GM10266 (cell line): ENCODE measurements at regions not wholly inside any gene's neighbourhood (a gene's known extent, or its start where the extent isn't known, plus 50 kb on each side); places are given as distances from the start of the nearest gene placed in this dataset.

ENCODE experiments used
- DNase-seq: peaks from one replicate; pipeline ENCODE4 v3.0.0; 2012; ENCODE audit errors: extremely low spot score
- TF ChIP-seq, protein P1 (sequence below): IDR thresholded peaks from 2 replicates; pipeline ENCODE4 v1.5.1; 2012; ENCODE audit warnings: mild to moderate bottlenecking, low read depth; ENCODE audit not compliant: control insufficient read depth, insufficient read depth; ENCODE audit errors: missing control alignments

DNA sequence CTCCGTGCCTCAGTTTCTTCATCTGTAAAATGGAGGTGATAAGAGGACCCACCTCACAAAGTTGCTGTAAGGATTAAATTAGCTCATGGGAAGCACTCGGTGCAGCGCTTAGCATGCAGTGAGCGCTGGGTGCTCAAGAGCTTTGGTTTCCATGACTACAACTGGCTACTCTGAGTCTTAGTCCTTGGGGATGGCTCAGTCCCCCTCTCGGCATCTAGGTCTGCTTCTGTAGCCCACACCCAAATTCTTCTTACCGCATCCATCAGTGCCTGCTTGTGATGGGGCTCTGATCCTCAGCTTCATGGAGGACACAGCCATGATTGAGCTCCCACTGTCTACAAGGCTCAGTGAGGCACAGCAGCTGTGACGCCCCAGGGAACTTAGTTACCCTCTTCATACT lies 159.0 kb downstream of the ACTL8 start:
- no peak for DNase-seq
- TF ChIP-seq, protein P1, sequence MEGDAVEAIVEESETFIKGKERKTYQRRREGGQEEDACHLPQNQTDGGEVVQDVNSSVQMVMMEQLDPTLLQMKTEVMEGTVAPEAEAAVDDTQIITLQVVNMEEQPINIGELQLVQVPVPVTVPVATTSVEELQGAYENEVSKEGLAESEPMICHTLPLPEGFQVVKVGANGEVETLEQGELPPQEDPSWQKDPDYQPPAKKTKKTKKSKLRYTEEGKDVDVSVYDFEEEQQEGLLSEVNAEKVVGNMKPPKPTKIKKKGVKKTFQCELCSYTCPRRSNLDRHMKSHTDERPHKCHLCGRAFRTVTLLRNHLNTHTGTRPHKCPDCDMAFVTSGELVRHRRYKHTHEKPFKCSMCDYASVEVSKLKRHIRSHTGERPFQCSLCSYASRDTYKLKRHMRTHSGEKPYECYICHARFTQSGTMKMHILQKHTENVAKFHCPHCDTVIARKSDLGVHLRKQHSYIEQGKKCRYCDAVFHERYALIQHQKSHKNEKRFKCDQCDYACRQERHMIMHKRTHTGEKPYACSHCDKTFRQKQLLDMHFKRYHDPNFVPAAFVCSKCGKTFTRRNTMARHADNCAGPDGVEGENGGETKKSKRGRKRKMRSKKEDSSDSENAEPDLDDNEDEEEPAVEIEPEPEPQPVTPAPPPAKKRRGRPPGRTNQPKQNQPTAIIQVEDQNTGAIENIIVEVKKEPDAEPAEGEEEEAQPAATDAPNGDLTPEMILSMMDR: no peak

DNA sequence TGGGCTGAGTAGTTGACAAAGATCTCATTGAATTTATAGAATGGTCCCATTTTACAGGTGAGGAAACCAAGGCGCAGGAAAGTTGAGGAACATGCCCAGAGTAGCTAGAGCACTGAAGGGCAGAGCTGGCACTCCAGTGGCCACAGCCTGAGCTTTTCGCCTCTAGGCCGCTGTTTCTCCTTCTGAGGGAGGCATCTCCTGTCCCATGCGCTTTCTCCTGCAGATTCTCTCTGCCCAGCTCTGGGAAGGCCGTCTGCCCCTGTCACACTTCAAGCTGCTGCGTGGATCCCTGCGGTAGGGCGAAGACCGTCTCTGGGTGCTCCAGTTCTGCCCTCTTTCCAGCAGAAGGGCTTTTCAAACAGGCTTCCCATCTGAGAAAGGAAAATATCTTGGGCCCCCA lies 159.9 kb downstream of the ACTL8 start:
- TF ChIP-seq, protein P1: no peak
- DNase-seq: no peak

DNA sequence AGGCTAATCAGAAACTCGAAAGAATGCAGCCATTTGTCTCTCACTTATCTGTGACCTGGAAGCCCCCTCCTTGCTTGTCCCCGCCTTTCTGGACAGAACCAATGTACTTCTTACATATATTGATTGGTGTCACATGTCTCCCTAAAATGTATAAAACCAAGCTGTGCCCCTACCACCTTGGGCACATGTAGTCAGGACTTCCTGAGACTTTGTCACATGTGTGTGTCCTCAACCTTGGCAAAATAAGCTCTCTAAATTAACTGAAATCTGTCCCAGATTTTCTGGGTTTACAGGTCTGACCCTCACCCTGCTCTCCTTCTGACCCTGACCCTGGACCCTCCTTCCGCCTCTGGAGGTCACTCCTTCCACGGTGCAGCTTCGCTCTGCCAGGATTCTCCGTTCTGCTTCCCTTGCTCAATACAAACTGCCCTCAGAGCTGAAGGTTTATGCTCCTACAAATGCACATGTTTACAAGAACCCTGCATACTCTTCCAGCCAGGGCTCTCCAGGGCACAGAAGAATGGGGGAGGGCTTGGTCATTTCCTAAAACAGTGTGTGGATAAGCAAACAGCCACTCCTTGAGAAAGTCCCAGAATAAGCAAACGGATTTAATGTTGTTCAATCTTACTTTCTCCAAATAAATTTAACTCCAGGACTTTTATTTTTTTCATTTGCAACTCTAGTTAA lies 160.5 kb downstream of the ACTL8 start:
- TF ChIP-seq, protein P1: no peak
- no peak for DNase-seq

DNA sequence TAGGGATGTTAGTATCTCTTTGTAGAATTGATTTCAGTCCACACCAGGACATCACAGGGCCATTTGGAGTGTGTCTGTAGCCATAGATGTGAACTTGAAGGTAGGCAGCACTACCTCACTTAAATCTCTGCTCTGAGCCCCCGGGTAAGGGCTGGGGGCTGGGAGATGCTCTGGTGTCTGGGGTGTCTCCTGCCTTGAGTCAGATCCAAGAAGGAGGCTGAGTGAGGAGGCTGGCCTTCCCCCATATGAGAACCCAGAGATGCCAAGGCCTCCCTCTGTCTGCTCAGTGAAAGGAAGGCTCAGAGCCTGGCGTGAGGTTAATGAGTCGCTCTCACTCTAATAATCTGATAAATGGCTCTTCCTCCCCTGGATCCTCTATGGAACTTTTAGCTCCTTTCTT lies 161.6 kb downstream of the ACTL8 start:
- TF ChIP-seq, protein P1: no peak
- DNase-seq: no peak

DNA sequence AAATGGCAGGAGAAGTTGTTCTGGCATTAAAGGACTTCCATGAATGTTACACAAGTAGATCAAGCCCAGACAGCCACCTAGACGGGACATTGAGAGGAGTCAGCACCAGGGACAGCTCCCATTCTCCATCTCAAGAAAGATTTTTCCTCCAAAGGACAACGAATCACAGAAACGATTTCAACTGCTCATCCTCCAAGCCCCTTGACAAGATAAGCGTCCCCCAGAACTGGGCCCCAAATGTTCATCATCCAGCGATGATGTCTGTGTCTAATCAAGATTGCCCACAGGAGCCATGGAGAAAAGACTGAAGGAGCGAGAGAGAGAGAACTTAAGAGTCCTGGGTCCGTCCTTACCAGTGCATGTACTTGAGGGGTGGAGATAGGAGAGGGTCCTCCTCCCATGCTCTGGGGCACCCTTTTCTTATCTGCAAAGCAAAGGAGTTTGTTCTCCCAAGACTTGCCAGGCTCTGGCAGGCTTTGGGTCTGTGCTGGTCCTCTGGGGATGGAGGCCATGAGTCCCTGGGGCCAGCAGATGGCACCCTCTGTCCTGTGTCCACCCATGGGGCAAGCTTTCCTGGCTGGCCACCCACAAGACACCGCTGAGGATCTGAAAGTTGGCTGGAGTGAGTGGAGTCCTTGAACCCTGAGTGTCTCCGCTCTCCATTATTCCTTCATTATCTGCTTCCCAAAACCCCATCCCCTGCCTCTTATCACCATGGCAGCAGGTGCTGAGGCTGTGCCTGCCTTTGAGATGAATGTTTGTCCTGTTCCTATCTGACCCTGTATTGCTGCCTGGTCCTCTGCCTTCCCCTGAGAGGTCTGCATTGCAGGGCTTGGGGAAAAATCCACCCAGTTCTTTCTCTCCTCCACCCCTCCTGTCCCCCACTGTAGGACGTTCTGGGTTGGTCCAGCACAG lies 164.6 kb downstream of the ACTL8 start:
- TF ChIP-seq, protein P1: peak; percentile 15
- no peak for DNase-seq

DNA sequence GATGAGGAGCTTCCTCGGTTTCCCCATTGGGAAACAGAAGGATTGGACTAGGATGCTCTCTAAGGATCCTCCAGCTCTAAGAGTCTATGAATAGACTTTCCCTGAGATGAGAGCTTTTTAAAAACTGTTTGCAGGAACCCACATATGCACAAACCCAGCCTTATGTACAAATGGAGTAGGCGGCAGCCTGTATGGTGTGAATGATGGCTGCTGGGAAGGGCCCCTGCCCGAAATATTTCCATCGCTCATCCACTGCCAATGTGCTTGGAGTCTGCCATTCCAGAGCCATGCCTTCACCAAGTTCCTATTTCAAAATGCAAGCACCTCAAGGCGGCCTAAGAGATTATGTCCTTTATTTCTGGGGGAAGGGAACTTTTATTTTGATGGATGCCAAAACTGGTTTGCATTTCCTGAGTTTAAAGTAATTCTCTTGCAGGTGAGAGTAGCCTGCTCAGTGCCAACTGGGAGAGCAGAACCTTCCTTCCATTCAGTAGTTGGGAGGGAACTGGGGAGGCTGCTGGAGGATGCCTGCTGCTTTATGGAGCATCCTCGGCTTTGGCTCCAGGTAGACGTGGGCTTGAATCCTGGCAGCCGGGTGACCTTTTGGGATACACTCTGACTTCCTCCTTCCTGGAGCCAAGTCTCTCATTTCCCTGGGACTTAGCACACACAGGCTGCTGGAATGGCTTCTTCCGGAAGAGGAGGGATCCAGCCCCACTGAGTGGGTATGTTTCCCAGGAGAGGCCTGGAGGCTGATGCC lies 165.9 kb downstream of the ACTL8 start:
- TF ChIP-seq, protein P1: no peak

More for the DNA sequence above, 165.9 kb downstream of the ACTL8 start:
- DNase-seq: no peak
